NB4 (cell line): ENCODE measurements at regions not wholly inside any gene's neighbourhood (a gene's known extent, or its start where the extent isn't known, plus 50 kb on each side); places are given as distances from the start of the nearest gene placed in this dataset.

Source experiments
- CTCF ChIP-seq: IDR thresholded peaks from one replicate; pipeline ENCODE4 v1.5.1; 2012; ENCODE audit warnings: low read depth, low read length
- MYC ChIP-seq: IDR thresholded peaks from 2 replicates; pipeline ENCODE4 v1.6.1; 2011; ENCODE audit warnings: low read depth, low read length
- POLR2A ChIP-seq: IDR thresholded peaks from 2 replicates; pipeline ENCODE4 v1.6.1; 2011; ENCODE audit warnings: mild to moderate bottlenecking; ENCODE audit not compliant: insufficient read length; ENCODE audit errors: extremely low read depth
- TF ChIP-seq, protein P1 (sequence below): IDR thresholded peaks from 2 replicates; pipeline ENCODE4 v1.6.1; 2011; ENCODE audit warnings: low read depth, low read length

DNA sequence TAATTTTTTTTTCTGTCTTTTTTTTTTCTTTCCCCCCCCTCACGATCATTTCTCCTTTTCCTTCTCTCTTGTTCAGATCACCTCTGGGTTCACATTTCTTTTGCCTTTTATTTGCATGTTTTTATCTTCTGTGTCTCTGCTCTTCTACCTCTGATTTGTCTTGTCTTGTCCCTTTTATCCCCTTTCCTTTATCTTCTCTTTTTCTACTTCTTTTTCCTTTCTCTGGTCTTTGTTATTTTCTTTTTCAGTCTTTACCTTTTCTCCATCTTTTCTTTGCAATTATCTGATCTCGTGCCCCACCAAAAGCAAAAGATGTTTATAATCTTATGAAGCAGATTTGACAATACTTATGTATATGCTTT is 77.8 kb upstream of the RAP1B start:
- TF ChIP-seq CTCF (no peak), POLR2A (no peak), MYC (no peak)
- TF ChIP-seq, protein P1, sequence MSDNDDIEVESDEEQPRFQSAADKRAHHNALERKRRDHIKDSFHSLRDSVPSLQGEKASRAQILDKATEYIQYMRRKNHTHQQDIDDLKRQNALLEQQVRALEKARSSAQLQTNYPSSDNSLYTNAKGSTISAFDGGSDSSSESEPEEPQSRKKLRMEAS: no peak
